SU-DHL-6 (cell line): ENCODE measurements at regions not wholly inside any gene's neighbourhood (a gene's known extent, or its start where the extent isn't known, plus 50 kb on each side); places are given as distances from the start of the nearest gene placed in this dataset.

Experiments used
- EZH2phosphoT487 ChIP-seq: fragments of 200-600 bp; sonication (generic), shearing (Covaris generic); conservative IDR thresholded peaks from 2 replicates; pipeline ENCODE4 v1.6.1; 2018; ENCODE audit warnings: mild to moderate bottlenecking, antibody characterized with exemption, low read length, moderate library complexity, mixed read lengths
- TF ChIP-seq, protein P1 (sequence below): fragments of 200-600 bp; sonication (generic); IDR thresholded peaks from one replicate; pipeline ENCODE4 v1.5.1; 2017; ENCODE audit warnings: antibody characterized with exemption, mild to moderate bottlenecking, low read length, moderate library complexity; ENCODE audit not compliant: insufficient read depth, poor library complexity, severe bottlenecking

GRCh38 chr11:115637599-115638241 is 133.5 kb upstream of the CADM1 start:
- TF ChIP-seq, protein P1, sequence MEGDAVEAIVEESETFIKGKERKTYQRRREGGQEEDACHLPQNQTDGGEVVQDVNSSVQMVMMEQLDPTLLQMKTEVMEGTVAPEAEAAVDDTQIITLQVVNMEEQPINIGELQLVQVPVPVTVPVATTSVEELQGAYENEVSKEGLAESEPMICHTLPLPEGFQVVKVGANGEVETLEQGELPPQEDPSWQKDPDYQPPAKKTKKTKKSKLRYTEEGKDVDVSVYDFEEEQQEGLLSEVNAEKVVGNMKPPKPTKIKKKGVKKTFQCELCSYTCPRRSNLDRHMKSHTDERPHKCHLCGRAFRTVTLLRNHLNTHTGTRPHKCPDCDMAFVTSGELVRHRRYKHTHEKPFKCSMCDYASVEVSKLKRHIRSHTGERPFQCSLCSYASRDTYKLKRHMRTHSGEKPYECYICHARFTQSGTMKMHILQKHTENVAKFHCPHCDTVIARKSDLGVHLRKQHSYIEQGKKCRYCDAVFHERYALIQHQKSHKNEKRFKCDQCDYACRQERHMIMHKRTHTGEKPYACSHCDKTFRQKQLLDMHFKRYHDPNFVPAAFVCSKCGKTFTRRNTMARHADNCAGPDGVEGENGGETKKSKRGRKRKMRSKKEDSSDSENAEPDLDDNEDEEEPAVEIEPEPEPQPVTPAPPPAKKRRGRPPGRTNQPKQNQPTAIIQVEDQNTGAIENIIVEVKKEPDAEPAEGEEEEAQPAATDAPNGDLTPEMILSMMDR: no peak
- no peak for TF ChIP-seq EZH2phosphoT487
